LNCaP clone FGC (cell line): ENCODE measurements at regions not wholly inside any gene's neighbourhood (a gene's known extent, or its start where the extent isn't known, plus 50 kb on each side); places are given as distances from the start of the nearest gene placed in this dataset.

ENCODE experiments used
- DNase-seq: peaks from one replicate; pipeline ENCODE4 v3.0.0-alpha.2; 2011; ENCODE audit warnings: low read depth
- H3K4me3 ChIP-seq: 2 replicates; pipeline ENCODE4 v1.5.1; 2011; ENCODE audit warnings: mild to moderate bottlenecking, low read depth, low read length, control low read depth
- TF ChIP-seq, protein P1 (sequence below): IDR thresholded peaks from 2 replicates; pipeline ENCODE4 v1.5.1; 2012; ENCODE audit warnings: mild to moderate bottlenecking; ENCODE audit not compliant: control insufficient read depth, insufficient read depth; ENCODE audit errors: extremely low read depth

DNA sequence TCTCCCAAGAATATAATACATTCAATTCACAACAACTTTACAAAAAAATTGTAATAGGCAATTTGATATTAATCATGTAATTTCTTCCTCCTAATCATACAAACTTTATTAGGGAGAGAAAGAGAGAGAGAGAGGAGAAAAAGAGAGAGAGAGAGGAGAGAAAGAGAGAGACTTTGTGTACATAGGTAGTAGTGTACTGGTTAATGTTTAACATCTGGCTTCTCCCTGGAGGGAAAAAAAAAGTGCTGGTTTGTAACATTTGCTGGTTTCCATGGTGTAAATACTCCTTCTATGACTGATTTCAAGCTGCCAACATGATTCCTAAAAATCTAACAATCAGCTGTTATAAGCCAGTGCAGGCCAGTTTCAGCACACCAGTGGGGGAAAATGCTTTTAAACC is 98.0 kb upstream of the ARHGEF26 start:
- TF ChIP-seq, protein P1, sequence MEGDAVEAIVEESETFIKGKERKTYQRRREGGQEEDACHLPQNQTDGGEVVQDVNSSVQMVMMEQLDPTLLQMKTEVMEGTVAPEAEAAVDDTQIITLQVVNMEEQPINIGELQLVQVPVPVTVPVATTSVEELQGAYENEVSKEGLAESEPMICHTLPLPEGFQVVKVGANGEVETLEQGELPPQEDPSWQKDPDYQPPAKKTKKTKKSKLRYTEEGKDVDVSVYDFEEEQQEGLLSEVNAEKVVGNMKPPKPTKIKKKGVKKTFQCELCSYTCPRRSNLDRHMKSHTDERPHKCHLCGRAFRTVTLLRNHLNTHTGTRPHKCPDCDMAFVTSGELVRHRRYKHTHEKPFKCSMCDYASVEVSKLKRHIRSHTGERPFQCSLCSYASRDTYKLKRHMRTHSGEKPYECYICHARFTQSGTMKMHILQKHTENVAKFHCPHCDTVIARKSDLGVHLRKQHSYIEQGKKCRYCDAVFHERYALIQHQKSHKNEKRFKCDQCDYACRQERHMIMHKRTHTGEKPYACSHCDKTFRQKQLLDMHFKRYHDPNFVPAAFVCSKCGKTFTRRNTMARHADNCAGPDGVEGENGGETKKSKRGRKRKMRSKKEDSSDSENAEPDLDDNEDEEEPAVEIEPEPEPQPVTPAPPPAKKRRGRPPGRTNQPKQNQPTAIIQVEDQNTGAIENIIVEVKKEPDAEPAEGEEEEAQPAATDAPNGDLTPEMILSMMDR: no peak
- no peak for DNase-seq

DNA sequence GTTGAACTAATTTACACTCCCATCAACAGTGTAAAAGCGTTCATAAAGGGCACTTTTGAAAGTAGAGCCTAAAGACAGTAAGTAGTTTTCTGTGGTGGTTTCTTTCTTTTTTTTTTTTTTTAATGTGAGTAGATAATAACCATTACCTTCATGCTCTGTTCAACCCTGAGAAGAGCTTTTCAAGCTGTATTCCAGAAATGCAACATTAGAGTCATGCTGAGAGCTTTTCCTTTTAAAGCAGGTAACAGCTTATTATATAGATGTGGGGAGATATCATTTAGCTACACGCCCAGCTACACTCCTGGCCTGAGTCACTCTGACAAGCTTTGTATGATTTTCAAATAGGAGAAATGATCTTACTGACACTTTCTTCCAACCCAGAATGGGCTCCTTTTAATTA is 96.2 kb upstream of the ARHGEF26 start:
- H3K4me3 ChIP-seq: no peak overlapping the region
- no peak for DNase-seq
- TF ChIP-seq, protein P1: no peak

More for the DNA sequence above, 98.0 kb upstream of the ARHGEF26 start:
- no peak overlapping the region for H3K4me3 ChIP-seq

DNA sequence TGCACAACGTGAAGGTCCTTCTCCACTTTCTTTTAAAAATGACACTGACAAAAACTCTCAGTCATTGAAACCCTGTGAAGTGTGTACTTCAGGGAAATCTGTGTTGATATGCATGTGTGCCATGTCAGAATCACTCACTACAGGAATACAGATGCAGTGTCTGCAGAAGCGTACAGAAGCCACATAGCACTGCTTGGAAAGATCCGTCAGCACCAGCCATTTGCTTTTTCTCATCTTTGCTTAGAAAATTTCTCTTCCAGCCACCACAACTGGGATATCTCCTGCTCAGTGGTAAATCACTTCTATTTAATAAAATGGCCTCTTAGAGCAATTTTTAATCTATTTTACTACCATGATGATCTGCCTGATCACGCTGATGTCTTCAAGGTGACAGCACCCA is 91.3 kb upstream of the ARHGEF26 start:
- TF ChIP-seq, protein P1: no peak
- DNase-seq: no peak
- H3K4me3 ChIP-seq: no peak overlapping the region

- TF ChIP-seq, protein P1: no peak
- no peak for DNase-seq
Measured at GRCh38 chr3:154034797-154035330, 86.3 kb upstream of the ARHGEF26 start.

GRCh38 chr3:154040283-154040682 is 80.9 kb upstream of the ARHGEF26 start:
- no peak for DNase-seq
- TF ChIP-seq, protein P1: peak; percentile 30; the same call in 1 of the 2 replicates
- no peak overlapping the region for H3K4me3 ChIP-seq

More at GRCh38 chr3:154034797-154035330, 86.3 kb upstream of the ARHGEF26 start:
- no peak overlapping the region for H3K4me3 ChIP-seq

DNA sequence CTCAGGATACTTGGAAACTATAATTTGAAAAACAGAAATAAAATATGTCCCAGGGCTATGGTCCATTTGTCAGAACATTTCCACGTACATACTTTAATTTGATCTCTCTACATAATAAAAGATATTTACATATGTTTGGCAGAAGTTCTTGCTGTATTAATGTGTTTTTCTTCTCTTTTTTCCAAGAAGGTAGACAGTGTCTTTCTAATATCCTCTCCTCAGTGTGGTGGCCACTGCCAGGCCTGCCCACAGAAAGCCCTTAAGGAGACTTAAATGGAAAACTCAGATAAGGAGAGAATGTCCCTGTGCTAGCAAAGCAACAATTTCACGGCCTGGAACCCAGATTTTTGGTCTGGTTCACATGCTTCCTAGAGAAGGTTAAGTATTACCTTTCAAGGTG is 76.5 kb upstream of the ARHGEF26 start:
- TF ChIP-seq, protein P1: no peak
- no peak overlapping the region for H3K4me3 ChIP-seq
- DNase-seq: no peak

- TF ChIP-seq, protein P1: no peak
- H3K4me3 ChIP-seq: no peak overlapping the region
- DNase-seq: no peak
Measured at GRCh38 chr3:154050216-154050615, 71.0 kb upstream of the ARHGEF26 start.
